Astrocyte (in vitro differentiated cells and primary cell): ENCODE measurements at regions not wholly inside any gene's neighbourhood (a gene's known extent, or its start where the extent isn't known, plus 50 kb on each side); places are given as distances from the start of the nearest gene placed in this dataset.

Source experiments
- DNase-seq: peaks from one replicate; pipeline ENCODE4 v3.0.0-alpha.2; 2010; ENCODE audit warnings: low read depth
- FAIRE-seq: peaks from 2 replicates; lab custom pipeline; 2011; peaks lifted over from hg19 to GRCh38; lab: Jason Lieb, UNC
- H2AFZ ChIP-seq: 2 replicates; pipeline ENCODE4 v1.6.0; 2012; ENCODE audit warnings: low read depth, low read length, inconsistent platforms
- H3K27ac ChIP-seq: 2 replicates; pipeline ENCODE4 v1.5.1; 2011; ENCODE audit warnings: low read depth, low read length, inconsistent platforms
- H3K27me3 ChIP-seq: 2 replicates; pipeline ENCODE4 v1.6.0; 2011; ENCODE audit warnings: low read length, inconsistent platforms; ENCODE audit not compliant: insufficient read depth
- H3K36me3 ChIP-seq: 2 replicates; pipeline ENCODE4 v1.5.1; 2011; ENCODE audit warnings: low read length, inconsistent platforms; ENCODE audit not compliant: insufficient read depth
- H3K4me1 ChIP-seq: 2 replicates; pipeline ENCODE4 v1.5.1; 2011; ENCODE audit warnings: low read length, inconsistent platforms; ENCODE audit not compliant: insufficient read depth
- H3K4me2 ChIP-seq: 2 replicates; pipeline ENCODE4 v1.6.0; 2012; ENCODE audit warnings: low read length, inconsistent platforms
- H3K4me3 ChIP-seq: 2 replicates; pipeline ENCODE4 v1.5.1; 2011; ENCODE audit warnings: low read depth, mild to moderate bottlenecking, low read length, inconsistent platforms; ENCODE audit not compliant: insufficient read depth
- H3K79me2 ChIP-seq: 2 replicates; pipeline ENCODE4 v1.6.0; 2012; ENCODE audit warnings: mild to moderate bottlenecking, low read length, inconsistent platforms; ENCODE audit not compliant: insufficient read depth
- H3K9ac ChIP-seq: 2 replicates; pipeline ENCODE4 v1.6.0; 2012; ENCODE audit warnings: mild to moderate bottlenecking, low read length, inconsistent platforms
- H3K9me3 ChIP-seq: 2 replicates; pipeline ENCODE4 v1.5.1; 2012; ENCODE audit warnings: low read depth, mild to moderate bottlenecking, low read length, inconsistent platforms; ENCODE audit not compliant: insufficient read depth
- H4K20me1 ChIP-seq: 2 replicates; pipeline ENCODE4 v1.6.0; 2012; ENCODE audit warnings: low read length, inconsistent platforms; ENCODE audit not compliant: insufficient read depth
- H3K27ac Mint-ChIP-seq: one replicate; pipeline ENCODE4 v1.8.0; 2021; ENCODE audit warnings: mild to moderate bottlenecking, mixed read lengths; ENCODE audit not compliant: unreplicated experiment
- H3K27me3 Mint-ChIP-seq: one replicate; pipeline ENCODE4 v1.8.0; 2021; ENCODE audit warnings: low read depth, mixed read lengths; ENCODE audit not compliant: unreplicated experiment
- H3K36me3 Mint-ChIP-seq: one replicate; pipeline ENCODE4 v1.8.0; 2021; ENCODE audit warnings: low read depth, mixed read lengths; ENCODE audit not compliant: unreplicated experiment
- H3K4me1 Mint-ChIP-seq: one replicate; pipeline ENCODE4 v1.8.0; 2021; ENCODE audit warnings: low read depth, mixed read lengths; ENCODE audit not compliant: unreplicated experiment
- H3K4me3 Mint-ChIP-seq: one replicate; pipeline ENCODE4 v1.8.0; 2021; ENCODE audit warnings: mild to moderate bottlenecking, moderate library complexity, mixed read lengths; ENCODE audit not compliant: unreplicated experiment
- H3K9me3 Mint-ChIP-seq: one replicate; pipeline ENCODE4 v1.8.0; 2021; ENCODE audit warnings: mild to moderate bottlenecking, mixed read lengths; ENCODE audit not compliant: unreplicated experiment
- CTCF ChIP-seq: IDR thresholded peaks from 2 replicates; pipeline ENCODE4 v1.5.1; 2011; ENCODE audit warnings: low read depth, mild to moderate bottlenecking, inconsistent platforms, low read length, moderate library complexity; ENCODE audit not compliant: insufficient read depth
- EZH2 ChIP-seq: IDR thresholded peaks from 2 replicates; pipeline ENCODE4 v1.6.1; 2012; ENCODE audit warnings: mild to moderate bottlenecking, low read length, inconsistent platforms; ENCODE audit not compliant: insufficient read depth

- Histone ChIP-seq H3K9me3 (no peaks in the 10 kb centered on the region), H3K4me1 (peaks cover 4% of the 10 kb centered on the region), H3K4me3 (no peak overlapping the region), H3K27ac (no peak overlapping the region), H3K9ac (no peak overlapping the region), H4K20me1 (no peaks in the 10 kb centered on the region), H2AFZ (no peak overlapping the region), H3K4me2 (no peak overlapping the region), H3K27me3 (no peaks in the 10 kb centered on the region), H3K79me2 (no peaks in the 10 kb centered on the region), H3K36me3 (no peaks in the 10 kb centered on the region)
- no peak for TF ChIP-seq CTCF
- TF ChIP-seq EZH2: no peak
- no peaks in the 10 kb centered on the region for H3K4me1 Mint-ChIP-seq
- no peak overlapping the region for H3K27ac Mint-ChIP-seq
- peaks cover 2% of the 10 kb centered on the region for H3K27me3 Mint-ChIP-seq
- DNase-seq (peak; percentile 18), FAIRE-seq (no peak)
- H3K9me3 Mint-ChIP-seq: no peaks in the 10 kb centered on the region
- no peaks in the 10 kb centered on the region for H3K36me3 Mint-ChIP-seq
- H3K4me3 Mint-ChIP-seq: no peak overlapping the region
These were observed 162.2 kb downstream of the BCOR start for GRCh38 chrX:39935411-39936064.

GRCh38 chrX:39936886-39937770 lies 160.6 kb downstream of the BCOR start:
- H4K20me1 ChIP-seq: no peaks in the 10 kb centered on the region
- H3K79me2 ChIP-seq: no peaks in the 10 kb centered on the region
- H3K27ac Mint-ChIP-seq: no peak overlapping the region
- H3K4me3 ChIP-seq: no peak overlapping the region
- H3K4me2 ChIP-seq: no peak overlapping the region
- TF ChIP-seq EZH2 (no peak), CTCF (no peak)
- peaks cover 13% of the 10 kb centered on the region for H3K4me1 ChIP-seq
- no peaks in the 10 kb centered on the region for H3K36me3 ChIP-seq
- FAIRE-seq (no peak), DNase-seq (no peak)
- no peaks in the 10 kb centered on the region for H3K27me3 ChIP-seq
- H3K36me3 Mint-ChIP-seq: no peaks in the 10 kb centered on the region
- no peak overlapping the region for H2AFZ ChIP-seq
- H3K9me3 Mint-ChIP-seq: no peaks in the 10 kb centered on the region
- H3K27ac ChIP-seq: no peak overlapping the region
- no peaks in the 10 kb centered on the region for H3K9me3 ChIP-seq
- peaks cover 6% of the 10 kb centered on the region for H3K4me1 Mint-ChIP-seq
- no peaks in the 10 kb centered on the region for H3K27me3 Mint-ChIP-seq
- H3K9ac ChIP-seq: no peak overlapping the region
- no peak overlapping the region for H3K4me3 Mint-ChIP-seq
